Embryonic facial prominence (tissue), 1 donor: ENCODE measurements at regions not wholly inside any gene's neighbourhood (a gene's known extent, or its start where the extent isn't known, plus 50 kb on each side); places are given as distances from the start of the nearest gene placed in this dataset.
A peak's percentile ranks its signal among the peaks of the same experiment; 100 is the strongest.

Experiments used
- DNase-seq: peaks from one replicate; pipeline ENCODE4 v3.0.0-alpha.2; 2016; ENCODE audit errors: extremely low spot score

- no peak for DNase-seq
Measured at GRCh38 chr11:90851196-90851595, 628.3 kb upstream of the CHORDC1 start.

- no peak for DNase-seq
Measured at GRCh38 chr11:90849312-90849711, 626.5 kb upstream of the CHORDC1 start.

- DNase-seq: no peak
Measured at GRCh38 chr11:90847268-90847886, 624.5 kb upstream of the CHORDC1 start.

GRCh38 chr11:90846628-90847027 lies 623.8 kb upstream of the CHORDC1 start:
- DNase-seq: no peak

- DNase-seq: no peak
Measured at GRCh38 chr11:90845799-90846198, 623.0 kb upstream of the CHORDC1 start.

- DNase-seq: no peak
Measured at GRCh38 chr11:90845126-90845525, 622.3 kb upstream of the CHORDC1 start.

GRCh38 chr11:90844041-90844440 lies 621.2 kb upstream of the CHORDC1 start:
- no peak for DNase-seq

- DNase-seq: no peak
Measured at GRCh38 chr11:90842681-90843080, 619.8 kb upstream of the CHORDC1 start.

GRCh38 chr11:90840071-90840470 lies 617.2 kb upstream of the CHORDC1 start:
- DNase-seq: no peak

GRCh38 chr11:90836031-90836430 lies 613.2 kb upstream of the CHORDC1 start:
- DNase-seq: no peak

- no peak for DNase-seq
Measured at GRCh38 chr11:90823446-90823845, 600.6 kb upstream of the CHORDC1 start.

GRCh38 chr11:90822996-90823395 lies 600.1 kb upstream of the CHORDC1 start:
- DNase-seq: no peak

- DNase-seq: no peak
Measured at GRCh38 chr11:90818196-90818745, 595.4 kb upstream of the CHORDC1 start.

- no peak for DNase-seq
Measured at GRCh38 chr11:90809581-90809980, 586.7 kb upstream of the CHORDC1 start.

- DNase-seq: no peak
Measured at GRCh38 chr11:90805172-90805571, 582.3 kb upstream of the CHORDC1 start.

- DNase-seq: no peak
Measured at GRCh38 chr11:90803831-90804230, 581.0 kb upstream of the CHORDC1 start.

GRCh38 chr11:90803366-90803765 lies 580.5 kb upstream of the CHORDC1 start:
- peak; percentile 12 for DNase-seq

- DNase-seq: no peak
Measured at GRCh38 chr11:90798769-90799168, 575.9 kb upstream of the CHORDC1 start.

GRCh38 chr11:90795746-90796145 lies 572.9 kb upstream of the CHORDC1 start:
- DNase-seq: no peak

GRCh38 chr11:90788961-90789360 lies 566.1 kb upstream of the CHORDC1 start:
- no peak for DNase-seq

- DNase-seq: no peak
Measured at GRCh38 chr11:90784241-90784814, 561.5 kb upstream of the CHORDC1 start.

- DNase-seq: no peak
Measured at GRCh38 chr11:90783111-90783510, 560.3 kb upstream of the CHORDC1 start.

- DNase-seq: no peak
Measured at GRCh38 chr11:90779098-90779497, 556.2 kb upstream of the CHORDC1 start.
